ENCODE measurements at regions not wholly inside any gene's neighbourhood (a gene's known extent, or its start where the extent isn't known, plus 50 kb on each side); places are given as distances from the start of the nearest gene placed in this dataset.

- H3K4me3 ChIP-seq (ENCODE audit: low read depth in 1 of 2, low read length in 2 of 2), result no peak overlapping the region
- no peaks in the 10 kb centered on the region for H3K27me3 ChIP-seq (ENCODE audit: control insufficient read depth in 1 of 2, insufficient read depth in 2 of 2, low read length in 2 of 2)
- H3K9me3 ChIP-seq (ENCODE audit: control insufficient read depth in 2 of 2, insufficient read depth in 1 of 2, low read depth in 1 of 2, low read length in 1 of 2), result no peaks in the 10 kb centered on the region
- H3K4me1 ChIP-seq (ENCODE audit: control insufficient read depth in 2 of 2, insufficient read depth in 2 of 2, low read length in 1 of 2), result no peaks in the 10 kb centered on the region
- no peak overlapping the region for H3K27ac ChIP-seq (ENCODE audit: low read depth in 2 of 2, low read length in 1 of 2)
- 72 to 78% methylated on average over 1 of the region's 1 CpG for WGBS, 2 donors
- no peaks in the 10 kb centered on the region for H3K36me3 ChIP-seq (ENCODE audit: control insufficient read depth in 2 of 2, insufficient read depth in 2 of 2, low read length in 1 of 2)
Observed at GRCh38 chr1:192916021-192916420, 107.2 kb downstream of the RGS2 start.

DNA sequence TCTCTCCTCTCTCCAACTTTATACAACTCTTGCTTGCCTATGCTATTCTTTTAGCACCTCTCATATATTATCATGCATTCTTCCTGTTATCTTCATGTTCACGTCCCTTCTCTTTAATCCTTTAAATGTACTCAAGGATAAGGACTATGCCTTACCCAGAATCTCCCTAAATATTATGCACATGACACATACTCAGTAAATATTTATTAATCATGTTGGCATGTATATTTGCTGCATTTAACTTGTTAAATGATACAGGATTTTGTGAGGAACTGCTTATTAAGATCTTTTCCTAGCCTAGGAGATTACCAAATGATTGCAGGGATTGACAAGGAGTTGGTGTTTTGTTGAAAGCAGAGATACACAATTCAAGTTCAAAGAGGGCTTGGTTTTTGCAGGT, 109.4 kb downstream of the RGS2 start:
- Histone ChIP-seq H3K36me3 (ENCODE audit: control insufficient read depth in 2 of 2, insufficient read depth in 2 of 2, low read length in 1 of 2) (no peaks in the 10 kb centered on the region), H3K9me3 (ENCODE audit: control insufficient read depth in 2 of 2, insufficient read depth in 1 of 2, low read depth in 1 of 2, low read length in 1 of 2) (no peaks in the 10 kb centered on the region), H3K27me3 (ENCODE audit: control insufficient read depth in 1 of 2, insufficient read depth in 2 of 2, low read length in 2 of 2) (no peaks in the 10 kb centered on the region), H3K27ac (ENCODE audit: low read depth in 2 of 2, low read length in 1 of 2) (no peak overlapping the region), H3K4me1 (ENCODE audit: control insufficient read depth in 2 of 2, insufficient read depth in 2 of 2, low read length in 1 of 2) (no peaks in the 10 kb centered on the region), H3K4me3 (ENCODE audit: low read depth in 1 of 2, low read length in 2 of 2) (no peak overlapping the region)
- 67 to 71% methylated on average over 1 of the region's 1 CpG for WGBS, 2 donors

DNA sequence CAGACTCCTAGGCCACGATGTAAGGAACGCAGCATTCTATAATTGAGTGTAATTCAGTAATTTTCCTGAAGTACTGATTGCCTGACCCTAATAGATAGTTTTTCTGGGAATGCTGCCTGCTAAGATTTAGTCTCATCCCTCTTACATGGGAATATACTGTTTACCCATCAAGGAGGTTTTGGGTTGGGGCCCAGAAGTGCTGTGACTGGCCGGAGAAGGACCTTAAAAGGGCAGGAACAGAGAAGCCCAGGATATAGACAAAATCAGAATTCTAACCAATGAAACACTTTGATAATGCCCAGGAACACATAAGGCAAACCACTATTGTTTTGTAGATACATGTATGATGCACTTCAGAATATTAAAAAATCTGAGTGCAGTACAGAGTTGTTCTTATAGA, 111.6 kb downstream of the RGS2 start:
- 77 to 84% methylated on average over 3 of the region's 3 CpGs for WGBS, 2 donors
- Histone ChIP-seq H3K9me3 (ENCODE audit: control insufficient read depth in 2 of 2, insufficient read depth in 1 of 2, low read depth in 1 of 2, low read length in 1 of 2) (no peaks in the 10 kb centered on the region), H3K27me3 (ENCODE audit: control insufficient read depth in 1 of 2, insufficient read depth in 2 of 2, low read length in 2 of 2) (no peaks in the 10 kb centered on the region), H3K4me3 (ENCODE audit: low read depth in 1 of 2, low read length in 2 of 2) (no peak overlapping the region), H3K27ac (ENCODE audit: low read depth in 2 of 2, low read length in 1 of 2) (no peak overlapping the region), H3K36me3 (ENCODE audit: control insufficient read depth in 2 of 2, insufficient read depth in 2 of 2, low read length in 1 of 2) (no peaks in the 10 kb centered on the region), H3K4me1 (ENCODE audit: control insufficient read depth in 2 of 2, insufficient read depth in 2 of 2, low read length in 1 of 2) (no peaks in the 10 kb centered on the region)

GRCh38 chr1:192925609-192926008, 116.8 kb downstream of the RGS2 start:
- no peaks in the 10 kb centered on the region for H3K9me3 ChIP-seq (ENCODE audit: control insufficient read depth in 2 of 2, insufficient read depth in 1 of 2, low read depth in 1 of 2, low read length in 1 of 2)
- no peak overlapping the region for H3K4me3 ChIP-seq (ENCODE audit: low read depth in 1 of 2, low read length in 2 of 2)
- no peaks in the 10 kb centered on the region for H3K36me3 ChIP-seq (ENCODE audit: control insufficient read depth in 2 of 2, insufficient read depth in 2 of 2, low read length in 1 of 2)
- no peaks in the 10 kb centered on the region for H3K4me1 ChIP-seq (ENCODE audit: control insufficient read depth in 2 of 2, insufficient read depth in 2 of 2, low read length in 1 of 2)
- 79 to 87% methylated on average over 4 of the region's 4 CpGs for WGBS, 2 donors
- no peak overlapping the region for H3K27ac ChIP-seq (ENCODE audit: low read depth in 2 of 2, low read length in 1 of 2)
- no peaks in the 10 kb centered on the region for H3K27me3 ChIP-seq (ENCODE audit: control insufficient read depth in 1 of 2, insufficient read depth in 2 of 2, low read length in 2 of 2)

- H3K27ac ChIP-seq (ENCODE audit: low read depth in 2 of 2, low read length in 1 of 2), result no peak overlapping the region
- no peaks in the 10 kb centered on the region for H3K4me1 ChIP-seq (ENCODE audit: control insufficient read depth in 2 of 2, insufficient read depth in 2 of 2, low read length in 1 of 2)
- 94 to 95% methylated on average over 5 of the region's 5 CpGs for WGBS, 2 donors
- H3K9me3 ChIP-seq (ENCODE audit: control insufficient read depth in 2 of 2, insufficient read depth in 1 of 2, low read depth in 1 of 2, low read length in 1 of 2), result no peaks in the 10 kb centered on the region
- no peak overlapping the region for H3K4me3 ChIP-seq (ENCODE audit: low read depth in 1 of 2, low read length in 2 of 2)
- no peaks in the 10 kb centered on the region for H3K27me3 ChIP-seq (ENCODE audit: control insufficient read depth in 1 of 2, insufficient read depth in 2 of 2, low read length in 2 of 2)
- H3K36me3 ChIP-seq (ENCODE audit: control insufficient read depth in 2 of 2, insufficient read depth in 2 of 2, low read length in 1 of 2), result no peaks in the 10 kb centered on the region
Observed at GRCh38 chr1:192926736-192927135, 117.9 kb downstream of the RGS2 start.

GRCh38 chr1:192927496-192927895, 118.7 kb downstream of the RGS2 start:
- Histone ChIP-seq H3K27ac (ENCODE audit: low read depth in 2 of 2, low read length in 1 of 2) (no peak overlapping the region), H3K4me3 (ENCODE audit: low read depth in 1 of 2, low read length in 2 of 2) (no peak overlapping the region), H3K36me3 (ENCODE audit: control insufficient read depth in 2 of 2, insufficient read depth in 2 of 2, low read length in 1 of 2) (no peaks in the 10 kb centered on the region), H3K27me3 (ENCODE audit: control insufficient read depth in 1 of 2, insufficient read depth in 2 of 2, low read length in 2 of 2) (no peaks in the 10 kb centered on the region), H3K4me1 (ENCODE audit: control insufficient read depth in 2 of 2, insufficient read depth in 2 of 2, low read length in 1 of 2) (no peaks in the 10 kb centered on the region), H3K9me3 (ENCODE audit: control insufficient read depth in 2 of 2, insufficient read depth in 1 of 2, low read depth in 1 of 2, low read length in 1 of 2) (no peaks in the 10 kb centered on the region)
- 89% methylated on average over 1 of the region's 1 CpG for WGBS, 2 donors

GRCh38 chr1:192929597-192929996, 120.8 kb downstream of the RGS2 start:
- H3K36me3 ChIP-seq (ENCODE audit: control insufficient read depth in 2 of 2, insufficient read depth in 2 of 2, low read length in 1 of 2), result no peaks in the 10 kb centered on the region

GRCh38 chr1:192933744-192934143, 124.9 kb downstream of the RGS2 start:
- H3K4me3 ChIP-seq (ENCODE audit: low read depth in 1 of 2, low read length in 2 of 2), result no peak overlapping the region

More at GRCh38 chr1:192929597-192929996, 120.8 kb downstream of the RGS2 start:
- H3K9me3 ChIP-seq (ENCODE audit: control insufficient read depth in 2 of 2, insufficient read depth in 1 of 2, low read depth in 1 of 2, low read length in 1 of 2), result no peaks in the 10 kb centered on the region
- no peak overlapping the region for H3K27ac ChIP-seq (ENCODE audit: low read depth in 2 of 2, low read length in 1 of 2)
- 65 to 76% methylated on average over 3 of the region's 3 CpGs for WGBS, 2 donors
- H3K4me1 ChIP-seq (ENCODE audit: control insufficient read depth in 2 of 2, insufficient read depth in 2 of 2, low read length in 1 of 2), result no peaks in the 10 kb centered on the region
- H3K27me3 ChIP-seq (ENCODE audit: control insufficient read depth in 1 of 2, insufficient read depth in 2 of 2, low read length in 2 of 2), result no peaks in the 10 kb centered on the region
- H3K4me3 ChIP-seq (ENCODE audit: low read depth in 1 of 2, low read length in 2 of 2), result no peak overlapping the region

GRCh38 chr1:192936313-192937018, 122.7 kb downstream of the UCHL5 start:
- WGBS, 2 donors, result 79 to 86% methylated on average over 1 of the region's 1 CpG

More at GRCh38 chr1:192933744-192934143, 124.9 kb downstream of the RGS2 start:
- Histone ChIP-seq H3K27ac (ENCODE audit: low read depth in 2 of 2, low read length in 1 of 2) (no peak overlapping the region), H3K4me1 (ENCODE audit: control insufficient read depth in 2 of 2, insufficient read depth in 2 of 2, low read length in 1 of 2) (no peaks in the 10 kb centered on the region), H3K36me3 (ENCODE audit: control insufficient read depth in 2 of 2, insufficient read depth in 2 of 2, low read length in 1 of 2) (no peaks in the 10 kb centered on the region), H3K9me3 (ENCODE audit: control insufficient read depth in 2 of 2, insufficient read depth in 1 of 2, low read depth in 1 of 2, low read length in 1 of 2) (no peaks in the 10 kb centered on the region), H3K27me3 (ENCODE audit: control insufficient read depth in 1 of 2, insufficient read depth in 2 of 2, low read length in 2 of 2) (no peaks in the 10 kb centered on the region)
- 85 to 88% methylated on average over 1 of the region's 1 CpG for WGBS, 2 donors

DNA sequence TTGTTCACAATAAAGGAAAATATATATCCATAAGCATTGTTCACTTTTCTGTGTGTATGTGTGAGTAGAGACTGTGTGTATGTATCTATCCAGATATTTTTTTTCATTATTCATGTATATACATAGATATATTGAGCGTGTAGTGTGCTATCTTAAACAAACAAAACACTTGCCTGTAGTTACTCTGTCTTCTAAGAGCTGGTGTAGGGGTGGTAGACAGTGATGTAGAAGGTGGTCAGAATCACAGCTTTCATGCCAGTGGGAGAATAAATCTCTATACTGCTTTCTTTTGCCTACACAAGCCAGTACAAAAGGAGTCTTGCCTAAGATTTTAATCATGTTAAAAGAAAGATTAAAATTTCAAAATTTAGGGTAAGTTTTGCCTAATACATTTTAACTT, 122.0 kb downstream of the UCHL5 start:
- H3K4me3 ChIP-seq (ENCODE audit: low read depth in 1 of 2, low read length in 2 of 2), result no peak overlapping the region
- WGBS, 2 donors, result 65 to 69% methylated on average over 1 of the region's 1 CpG
- no peak overlapping the region for H3K27ac ChIP-seq (ENCODE audit: low read depth in 2 of 2, low read length in 1 of 2)
- no peaks in the 10 kb centered on the region for H3K4me1 ChIP-seq (ENCODE audit: control insufficient read depth in 2 of 2, insufficient read depth in 2 of 2, low read length in 1 of 2)
- H3K36me3 ChIP-seq (ENCODE audit: control insufficient read depth in 2 of 2, insufficient read depth in 2 of 2, low read length in 1 of 2), result peaks cover 0 to under 1% of the 10 kb centered on the region in 2 donors
- no peaks in the 10 kb centered on the region for H3K9me3 ChIP-seq (ENCODE audit: control insufficient read depth in 2 of 2, insufficient read depth in 1 of 2, low read depth in 1 of 2, low read length in 1 of 2)
- no peaks in the 10 kb centered on the region for H3K27me3 ChIP-seq (ENCODE audit: control insufficient read depth in 1 of 2, insufficient read depth in 2 of 2, low read length in 2 of 2)

More at GRCh38 chr1:192936313-192937018, 122.7 kb downstream of the UCHL5 start:
- Histone ChIP-seq H3K4me1 (ENCODE audit: control insufficient read depth in 2 of 2, insufficient read depth in 2 of 2, low read length in 1 of 2) (no peaks in the 10 kb centered on the region), H3K27ac (ENCODE audit: low read depth in 2 of 2, low read length in 1 of 2) (no peak overlapping the region), H3K4me3 (ENCODE audit: low read depth in 1 of 2, low read length in 2 of 2) (no peak overlapping the region), H3K27me3 (ENCODE audit: control insufficient read depth in 1 of 2, insufficient read depth in 2 of 2, low read length in 2 of 2) (no peaks in the 10 kb centered on the region), H3K36me3 (ENCODE audit: control insufficient read depth in 2 of 2, insufficient read depth in 2 of 2, low read length in 1 of 2) (no peaks in the 10 kb centered on the region), H3K9me3 (ENCODE audit: control insufficient read depth in 2 of 2, insufficient read depth in 1 of 2, low read depth in 1 of 2, low read length in 1 of 2) (no peaks in the 10 kb centered on the region)
